Mucosa of gallbladder (tissue), 1 donor: ENCODE measurements at regions not wholly inside any gene's neighbourhood (a gene's known extent, or its start where the extent isn't known, plus 50 kb on each side); places are given as distances from the start of the nearest gene placed in this dataset.

ENCODE experiments used
- DNase-seq: peaks from one replicate; pipeline ENCODE4 v3.0.0-alpha.2; 2020; ENCODE audit warnings: low spot score
- donor health status: DM: no; HTN: no; CAD: no.

DNA sequence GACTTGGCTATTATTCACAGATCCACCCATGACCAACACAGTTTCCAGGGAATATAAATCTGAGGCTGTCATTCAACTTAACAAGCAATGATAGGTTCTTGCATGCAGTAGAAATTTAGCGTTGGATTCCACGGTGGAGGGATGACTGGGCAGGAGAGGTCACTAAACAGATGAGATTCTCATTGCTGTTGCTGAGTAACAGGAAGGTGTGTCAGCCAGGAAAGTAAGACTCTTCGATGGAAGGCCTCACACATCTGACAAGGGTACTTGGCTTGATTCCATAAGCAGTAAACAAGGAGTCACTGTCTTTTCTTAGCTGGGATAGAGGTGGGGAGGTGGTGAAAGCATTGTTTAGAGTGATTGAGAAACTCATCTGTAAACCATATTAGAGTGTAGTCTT is 1152.0 kb downstream of the SORCS3 start:
- no peak for DNase-seq

DNA sequence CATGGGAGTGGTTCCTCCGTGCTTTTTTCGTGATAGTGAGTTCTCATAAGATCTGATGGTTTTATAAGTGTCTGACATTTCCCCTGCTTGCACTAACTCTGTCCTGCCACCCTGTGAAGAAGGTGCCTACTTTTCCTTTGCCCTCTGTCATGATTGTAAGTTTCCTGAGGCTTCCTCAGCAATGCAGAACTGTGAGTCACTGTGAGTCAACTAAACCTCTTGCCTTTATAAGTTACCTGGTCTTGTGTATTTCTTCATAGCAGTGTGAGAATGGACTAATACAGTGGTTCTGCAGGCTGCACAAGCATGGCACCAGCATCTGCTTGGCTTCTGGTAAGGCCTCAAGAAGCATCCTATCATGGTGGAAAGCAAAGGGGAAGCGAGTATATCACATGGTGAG is 1144.6 kb downstream of the SORCS3 start:
- no peak for DNase-seq

DNA sequence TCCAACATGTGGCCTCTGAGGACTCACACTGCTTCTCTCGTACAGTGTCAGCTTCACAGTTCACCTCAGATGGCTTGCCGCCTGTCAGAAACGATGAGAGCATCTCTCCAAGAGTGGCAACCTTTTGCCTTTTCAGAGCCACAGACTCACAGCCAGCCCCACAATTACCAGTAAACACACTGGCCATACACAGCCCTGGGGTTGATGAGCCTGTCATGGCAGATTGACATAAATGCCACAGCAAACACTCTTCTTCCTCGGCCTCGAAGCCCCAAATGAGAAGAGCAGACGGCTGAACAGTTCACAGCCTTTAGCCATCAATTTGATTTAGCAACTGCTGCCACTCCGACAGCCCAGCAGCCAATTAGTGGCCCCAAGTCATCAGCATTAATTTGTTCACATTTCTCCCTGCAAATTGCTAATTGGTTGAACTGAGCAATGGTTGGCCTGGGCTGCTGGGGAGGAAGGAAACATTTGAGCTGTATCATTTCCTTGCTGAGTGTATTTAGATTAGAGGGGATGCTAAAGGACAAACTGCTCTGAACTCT is 1142.9 kb downstream of the SORCS3 start:
- no peak for DNase-seq

DNA sequence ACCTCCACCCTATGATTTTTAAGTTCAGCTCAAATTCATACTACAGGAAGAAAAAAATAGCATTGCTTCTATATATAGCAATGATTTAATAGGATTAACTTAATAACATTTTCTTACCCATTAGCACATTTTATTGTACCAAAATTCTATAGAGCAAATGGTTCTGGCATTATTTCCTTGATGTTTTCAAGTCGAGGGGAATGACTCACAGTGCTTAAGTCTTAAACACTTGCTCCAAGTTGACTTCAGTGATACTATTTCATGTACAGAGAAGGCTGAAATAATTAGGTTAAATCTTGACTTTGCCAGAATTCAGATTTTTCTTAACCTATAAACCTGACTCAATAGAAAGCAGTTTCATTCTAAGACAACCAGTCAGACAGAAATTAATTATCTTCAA is 1133.8 kb downstream of the SORCS3 start:
- no peak for DNase-seq

DNA sequence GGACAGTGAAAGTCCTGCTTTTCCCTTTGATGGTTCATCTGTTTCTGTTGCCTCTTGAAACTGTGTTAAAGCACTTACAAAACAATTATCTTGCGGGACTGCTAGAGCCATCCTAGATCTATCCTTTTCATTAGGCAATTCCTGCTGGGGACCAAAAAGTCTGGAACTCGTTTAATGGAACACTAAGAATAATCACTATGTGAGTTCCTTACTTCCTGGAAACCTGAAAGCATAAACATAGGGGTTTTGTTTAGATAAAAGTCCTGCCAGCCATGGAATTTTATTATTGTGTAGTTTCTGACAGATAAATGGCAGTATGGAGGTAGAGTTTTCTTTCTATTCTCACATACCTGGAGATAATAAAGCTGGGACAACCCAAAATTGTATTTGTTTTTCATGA is 1133.3 kb downstream of the SORCS3 start:
- no peak for DNase-seq

DNA sequence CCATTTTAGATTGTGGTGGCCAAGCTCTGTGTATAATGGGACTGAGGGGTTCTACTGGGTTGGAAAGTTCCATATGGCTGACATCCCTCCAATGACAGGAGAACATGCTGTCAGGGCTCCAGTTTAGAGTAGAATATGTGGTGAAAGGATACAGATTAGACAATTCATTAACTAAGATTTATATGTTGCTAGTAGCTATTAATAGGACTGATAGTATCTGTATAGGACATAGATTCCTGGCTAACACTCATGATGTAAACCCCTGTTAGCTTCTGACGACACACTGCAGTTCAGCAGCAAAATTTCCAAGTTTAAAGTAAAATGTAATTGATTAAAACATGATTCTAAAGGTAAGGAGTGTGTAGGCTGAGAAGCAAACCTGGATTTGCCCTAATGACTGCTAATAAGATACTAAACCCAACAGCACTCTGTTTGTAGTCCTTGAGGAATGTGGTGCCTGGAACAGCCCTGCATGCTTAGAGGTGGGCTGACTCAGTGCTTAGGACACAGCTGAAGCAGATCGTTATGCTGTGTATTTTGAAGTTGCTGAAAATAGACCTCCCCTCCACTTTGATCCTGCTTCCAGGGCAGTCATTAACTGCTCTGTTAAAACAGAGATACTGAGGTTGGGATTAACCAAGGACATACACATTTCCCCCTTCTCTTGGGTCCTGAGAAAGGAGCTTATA is 1129.6 kb downstream of the SORCS3 start:
- DNase-seq, result no peak

DNA sequence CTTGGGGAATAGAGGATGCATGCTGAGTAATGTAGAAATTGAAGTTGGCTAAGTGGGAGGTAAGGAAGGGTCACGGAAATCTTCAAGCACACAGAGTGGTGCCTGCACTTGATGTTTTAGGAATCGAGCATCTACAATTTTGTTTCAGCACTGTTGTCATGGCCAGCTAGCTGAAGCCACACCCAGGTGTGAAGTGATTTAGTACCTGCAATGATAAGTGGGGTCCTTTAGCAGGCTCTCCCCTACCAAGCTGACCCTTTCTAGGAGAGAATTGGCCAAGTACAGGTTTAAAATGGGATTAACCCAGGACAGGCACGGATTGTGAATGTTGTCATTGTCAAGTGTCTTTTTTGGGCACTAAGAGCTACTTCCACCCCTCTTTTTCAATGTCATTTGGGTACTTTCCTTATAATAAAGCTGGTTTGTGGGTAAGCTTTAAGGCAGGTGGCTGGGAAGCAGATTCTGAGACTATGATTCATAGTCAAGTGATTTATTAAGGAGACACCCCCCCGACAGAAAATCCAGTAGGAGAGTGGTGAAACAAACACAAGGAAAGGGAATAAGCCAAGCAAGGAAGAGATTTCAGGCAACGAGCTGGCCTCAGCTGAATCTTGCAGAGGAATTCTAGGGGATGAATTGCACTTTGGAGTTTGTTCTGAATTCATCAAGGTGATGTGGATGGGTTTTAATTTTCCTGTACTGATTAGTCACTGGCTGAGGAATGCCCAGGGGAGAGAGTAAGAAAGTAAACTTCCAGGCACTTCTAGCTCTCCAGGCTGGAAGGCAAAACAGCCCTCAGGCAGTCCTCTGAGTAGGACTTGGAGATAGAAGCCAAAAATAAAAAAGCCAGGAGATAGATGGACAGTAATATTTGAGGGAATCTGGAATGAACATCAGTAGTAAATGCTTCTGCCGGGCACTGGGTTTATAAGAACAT is 1128.4 kb downstream of the SORCS3 start:
- no peak for DNase-seq

DNA sequence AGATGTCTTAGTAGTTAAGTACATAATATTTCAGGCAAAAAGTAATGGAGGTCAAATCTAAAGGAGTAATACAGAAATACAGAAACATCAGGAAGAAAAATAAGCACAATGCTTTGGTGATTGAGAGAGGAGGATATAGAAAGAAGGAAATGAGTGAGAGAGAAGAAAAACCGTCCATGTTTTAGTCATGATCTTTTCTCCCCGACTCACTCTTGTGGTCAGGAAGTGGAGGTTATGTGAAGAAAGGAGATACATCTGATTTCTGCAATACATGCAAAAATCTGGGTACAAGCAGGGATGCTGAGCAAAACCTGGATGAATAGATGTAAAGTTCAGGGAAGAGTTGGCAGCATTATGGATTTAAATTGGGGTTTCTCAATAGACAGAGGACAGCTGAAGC is 1122.5 kb downstream of the SORCS3 start:
- DNase-seq, result no peak

DNA sequence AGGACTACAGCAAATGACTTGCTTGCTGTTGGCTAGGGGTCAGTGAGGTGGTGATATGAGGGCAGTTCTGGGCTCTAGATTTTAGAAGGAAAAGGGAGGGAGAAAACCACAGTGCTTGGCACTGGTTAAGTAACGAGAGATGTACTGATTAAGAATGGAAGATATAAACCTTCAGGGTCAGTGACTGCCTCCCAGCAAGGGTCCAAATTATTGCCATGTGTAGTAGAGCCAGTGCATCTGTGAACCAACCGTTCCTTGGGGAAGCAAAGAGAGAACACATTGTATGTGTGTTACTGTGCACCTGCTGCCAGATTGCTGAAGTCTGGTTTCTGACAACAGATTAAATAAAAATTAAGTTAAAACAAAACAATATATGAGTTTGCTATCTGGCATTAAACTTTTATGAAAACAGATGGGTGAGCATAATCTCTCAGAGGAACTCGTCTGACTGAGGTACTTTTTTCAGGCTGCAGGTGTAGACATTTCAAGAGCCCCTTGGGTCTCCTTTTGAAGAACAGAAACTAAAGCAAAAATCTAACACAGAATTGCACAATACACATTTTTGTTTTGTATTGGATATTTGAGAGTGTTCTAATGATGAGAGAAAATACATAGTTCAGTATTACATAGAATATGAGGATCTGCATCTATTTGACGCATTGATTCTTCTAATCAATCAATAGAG is 1120.6 kb downstream of the SORCS3 start:
- DNase-seq, result no peak

DNA sequence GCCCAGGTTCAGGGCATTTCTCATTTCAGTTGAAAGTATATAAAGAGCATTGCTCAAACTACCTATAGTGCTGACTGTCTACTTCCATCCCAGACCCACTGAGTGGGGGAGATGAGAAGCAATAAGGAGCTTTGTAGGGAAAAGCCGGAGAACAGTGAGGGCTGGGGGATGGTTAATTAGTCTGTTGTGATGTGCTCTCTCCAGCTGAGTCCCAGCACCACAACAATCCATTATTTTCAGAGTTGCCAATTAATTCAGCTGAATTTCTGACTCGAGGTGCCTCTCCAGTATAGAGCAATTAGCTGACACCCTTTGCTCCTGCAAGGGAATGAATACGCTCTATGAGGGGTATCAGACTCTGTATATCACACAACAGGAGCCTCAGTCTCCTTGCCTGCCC is 1118.6 kb downstream of the SORCS3 start:
- DNase-seq, result no peak

DNA sequence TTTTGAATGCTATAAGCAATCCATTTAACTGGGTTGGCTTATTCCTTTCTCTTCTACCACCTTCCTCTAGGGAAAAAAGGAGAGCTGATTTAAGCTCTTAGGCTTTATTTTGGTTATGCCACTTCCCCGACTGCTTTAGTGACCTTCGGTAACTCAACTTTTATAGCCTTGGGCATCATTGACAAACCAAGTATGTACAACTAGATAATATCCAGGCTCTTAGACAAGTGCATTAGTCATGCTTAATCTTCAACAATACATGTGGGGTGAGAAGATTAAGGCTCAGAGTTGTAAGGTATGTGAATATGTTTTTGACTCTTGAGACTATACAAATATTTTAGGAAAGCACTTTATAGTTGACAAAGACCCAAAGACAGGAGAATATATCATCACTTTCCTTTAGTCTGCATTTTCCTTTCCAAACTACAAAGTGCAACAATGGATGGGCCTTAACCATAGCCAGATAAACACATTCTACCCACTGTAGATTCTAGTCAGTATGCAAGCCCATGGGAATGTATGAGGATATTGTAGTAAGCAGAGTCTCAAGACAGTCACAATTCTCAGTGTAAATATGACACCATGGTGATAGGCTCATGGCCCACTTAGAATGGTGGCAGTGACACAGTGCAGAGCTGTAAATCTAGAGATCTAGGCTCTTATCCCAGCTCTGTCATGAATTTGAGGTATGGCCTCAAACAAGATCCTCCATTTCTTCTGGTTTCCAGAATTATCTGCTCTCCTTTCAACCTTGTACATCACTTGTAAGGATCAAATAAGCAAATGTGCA is 1117.3 kb downstream of the SORCS3 start:
- no peak for DNase-seq

DNA sequence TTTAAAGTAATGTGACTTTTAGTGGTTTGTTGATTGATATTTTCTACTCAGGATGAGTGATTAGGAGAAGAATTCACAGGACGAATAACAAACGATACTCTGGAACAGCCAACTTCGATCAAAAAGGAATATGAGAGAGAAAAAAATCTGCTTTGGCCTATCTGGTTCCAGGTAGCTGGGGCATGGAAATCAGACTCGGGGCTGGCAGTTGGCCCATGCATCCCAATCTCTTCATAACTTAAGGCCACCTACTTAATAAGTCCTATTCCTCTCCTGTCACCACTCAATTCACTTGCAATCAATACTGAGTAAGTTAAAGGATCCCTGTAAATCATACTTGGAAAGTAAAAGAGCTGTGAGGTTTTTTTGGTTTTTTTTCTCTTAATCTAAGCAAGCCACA is 1116.2 kb downstream of the SORCS3 start:
- no peak for DNase-seq

DNA sequence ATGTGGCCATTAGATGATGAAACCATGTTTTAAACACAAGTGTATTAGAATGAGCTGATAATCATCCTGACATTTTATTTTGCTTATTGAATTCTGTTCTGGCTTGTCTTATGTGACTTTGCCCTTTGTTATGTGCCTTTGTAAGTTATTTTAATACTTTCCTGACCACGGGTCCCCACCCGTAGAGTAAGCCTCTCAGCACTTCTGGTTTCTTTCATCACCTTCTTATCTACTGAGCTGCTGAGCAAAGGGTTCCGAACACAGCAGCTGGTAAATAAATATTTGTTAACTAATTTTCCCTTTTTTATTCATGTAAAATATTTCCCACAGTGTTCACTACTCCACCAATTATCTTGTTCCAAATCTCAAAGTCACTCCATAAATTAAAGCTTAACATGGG is 1115.3 kb downstream of the SORCS3 start:
- no peak for DNase-seq

DNA sequence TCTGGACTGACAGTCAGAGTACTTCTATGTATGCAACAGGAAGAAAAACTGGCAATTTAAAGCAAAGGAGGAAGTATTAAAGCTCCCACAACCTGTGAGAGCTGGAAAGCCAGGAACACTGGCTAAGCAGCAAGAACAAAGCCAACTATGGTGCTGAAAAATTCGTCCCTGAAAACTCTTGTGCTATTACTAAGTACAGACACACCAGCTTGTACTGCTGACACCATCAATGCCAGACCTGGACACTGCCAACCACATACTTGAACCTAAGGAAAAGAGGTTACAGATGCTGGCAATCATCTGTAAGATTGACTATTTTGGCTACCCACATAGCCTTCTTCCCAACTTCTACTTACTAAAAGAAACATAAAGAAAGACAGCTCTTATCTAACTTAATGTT is 1110.6 kb downstream of the SORCS3 start:
- DNase-seq, result no peak

DNA sequence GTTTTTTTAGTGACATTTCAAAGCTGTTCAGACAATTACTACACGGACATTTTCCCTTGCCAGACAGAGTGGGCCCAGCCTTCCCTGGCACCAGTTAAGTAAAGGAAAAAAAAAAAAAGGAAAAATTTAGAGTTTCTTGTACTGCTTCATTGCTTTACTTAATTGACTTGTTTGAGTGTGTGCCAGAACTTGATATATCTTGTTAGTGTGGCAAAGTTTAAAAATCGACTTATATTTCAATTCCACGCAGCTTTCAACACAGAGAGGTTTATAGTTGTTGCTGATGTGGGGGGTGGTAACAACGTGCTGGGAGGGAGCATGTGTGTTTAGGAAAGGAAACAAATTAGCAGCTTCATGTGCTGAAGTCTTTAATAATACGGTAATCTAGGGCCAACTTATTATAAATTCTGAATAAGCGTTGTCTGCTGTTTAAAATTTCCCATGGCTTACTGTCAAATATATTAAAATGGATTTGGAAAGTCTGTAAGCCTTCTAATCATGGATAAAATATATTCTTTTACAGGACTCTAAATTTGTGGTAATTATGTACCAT is 1104.6 kb downstream of the SORCS3 start:
- DNase-seq, result no peak

DNA sequence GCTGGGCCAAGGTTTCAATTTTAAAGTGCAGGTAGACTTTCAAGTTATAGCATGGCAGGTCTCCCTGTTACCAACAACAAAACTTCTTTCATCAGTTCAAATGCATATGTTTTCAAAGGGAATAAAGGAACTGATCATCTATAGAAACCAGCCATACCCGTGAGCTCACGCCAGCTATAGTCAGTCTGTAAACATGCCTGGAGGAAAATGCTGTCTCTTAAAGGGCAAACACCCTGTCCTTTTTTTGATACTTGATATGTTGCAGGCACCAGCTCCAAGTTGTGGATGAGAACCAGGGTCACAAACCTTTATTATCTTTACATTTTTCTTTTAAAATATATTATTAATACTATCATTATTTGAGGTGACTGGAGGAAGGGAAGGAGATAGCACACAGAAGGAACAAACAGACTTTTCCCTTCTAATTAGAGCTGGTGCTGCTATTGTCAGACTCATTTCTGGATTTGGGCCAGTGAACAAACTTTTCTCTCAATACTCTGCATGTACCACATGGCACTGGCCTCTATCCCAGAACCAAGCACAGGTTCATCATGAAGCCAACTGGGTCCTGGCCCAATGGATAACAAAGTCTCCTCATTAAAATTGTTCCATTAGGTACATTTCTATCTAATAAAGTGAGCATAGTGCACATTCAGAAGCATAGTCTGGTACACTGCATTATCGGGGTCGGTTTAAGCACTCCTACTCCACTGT is 1102.4 kb downstream of the SORCS3 start:
- no peak for DNase-seq

DNA sequence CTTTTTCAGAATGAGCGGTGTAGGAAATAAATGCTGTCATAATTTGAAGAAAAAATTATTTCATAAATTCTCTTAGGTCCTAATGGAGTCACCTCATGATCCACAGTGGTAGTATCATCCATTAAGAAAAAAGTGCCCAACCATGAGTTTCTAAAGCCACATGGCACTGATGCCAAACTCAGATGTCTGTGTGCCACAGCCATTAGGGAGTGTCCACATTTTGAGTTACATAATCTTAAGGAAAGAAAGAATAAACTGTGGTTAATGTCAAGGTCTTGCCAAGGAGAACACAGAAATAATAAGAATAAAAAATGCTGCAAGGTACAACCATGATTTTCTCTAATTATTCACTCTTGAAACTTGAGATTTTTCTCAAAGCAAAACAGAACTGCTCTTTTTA is 1101.8 kb downstream of the SORCS3 start:
- no peak for DNase-seq

DNA sequence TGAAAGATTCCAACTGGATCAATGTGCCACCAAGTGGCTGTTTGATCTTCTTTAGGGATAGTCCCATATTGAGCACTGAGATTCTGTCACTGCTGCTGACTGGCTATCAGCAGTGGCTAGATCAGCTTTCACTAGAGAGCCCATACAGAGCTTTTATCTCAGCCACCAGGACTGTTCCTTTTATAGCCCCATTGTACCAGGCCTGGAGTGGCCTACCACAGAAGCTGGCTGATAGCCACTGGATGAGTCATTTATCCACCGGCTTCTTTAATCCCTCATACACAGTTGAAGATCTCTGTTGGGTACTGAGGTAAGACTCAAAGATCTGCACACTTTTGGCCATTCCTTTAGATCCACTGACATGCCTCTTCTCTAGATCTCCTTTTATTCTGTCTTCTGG is 1101.1 kb downstream of the SORCS3 start:
- no peak for DNase-seq

DNA sequence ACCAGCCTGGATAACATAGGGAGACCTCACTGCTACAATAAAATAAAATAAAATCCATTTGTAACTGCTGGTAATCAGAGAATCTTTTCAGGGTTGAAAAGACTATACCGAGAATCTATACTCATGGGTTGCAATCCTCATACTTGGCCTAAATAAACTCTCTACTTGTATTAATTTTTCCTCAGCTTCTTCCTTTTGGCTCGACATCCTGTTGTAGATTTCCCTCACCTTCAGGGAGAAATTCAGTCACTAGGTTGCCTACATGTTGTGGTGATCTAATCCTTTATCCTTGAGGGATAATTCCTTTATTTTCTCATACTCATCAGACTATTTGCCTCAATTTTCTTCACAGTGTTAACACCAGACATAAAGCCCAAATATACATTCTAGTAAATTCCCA is 1093.4 kb downstream of the SORCS3 start:
- DNase-seq, result no peak

DNA sequence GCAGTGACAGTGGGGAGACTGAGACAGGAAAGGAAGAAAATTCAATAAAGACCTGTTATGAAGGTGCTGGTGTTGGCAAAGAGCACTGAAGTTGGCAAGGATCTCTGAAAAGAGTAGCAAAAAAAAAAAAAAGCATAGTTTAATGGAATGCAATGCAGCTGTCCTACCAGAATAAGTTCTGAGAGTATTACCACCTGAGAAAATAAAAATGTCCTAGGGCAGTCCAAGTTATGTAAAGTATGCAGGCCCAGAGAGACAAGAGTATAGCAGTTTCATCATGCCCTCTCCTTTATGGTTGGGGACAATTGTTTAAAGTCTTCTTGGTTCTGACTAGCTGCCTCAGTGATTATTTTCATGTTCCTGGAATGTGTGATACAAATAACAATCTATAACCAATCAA is 1092.8 kb downstream of the SORCS3 start:
- DNase-seq, result no peak

DNA sequence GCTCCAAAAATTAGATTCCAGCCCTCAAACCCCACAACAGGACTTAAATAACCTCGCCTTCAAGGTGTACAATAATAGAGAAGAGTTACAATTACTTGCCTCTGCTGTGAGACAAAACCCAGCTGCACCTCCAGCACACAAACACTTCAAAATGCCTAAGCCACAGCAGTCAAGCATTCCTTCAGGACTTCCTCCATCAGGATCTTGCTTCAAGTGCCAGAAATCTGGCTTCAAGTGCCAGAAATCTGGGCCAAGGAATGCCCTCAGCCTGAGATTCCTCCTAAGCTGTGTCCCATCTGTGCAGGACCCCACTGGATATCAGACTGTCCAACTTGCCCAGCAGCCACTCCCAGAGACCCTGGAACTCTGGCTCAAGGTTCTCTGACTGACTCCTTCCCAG is 1088.3 kb downstream of the SORCS3 start:
- no peak for DNase-seq
